WTC11 (cell line): ENCODE measurements at regions not wholly inside any gene's neighbourhood (a gene's known extent, or its start where the extent isn't known, plus 50 kb on each side); places are given as distances from the start of the nearest gene placed in this dataset.

Experiments used
- ATAC-seq: fragments of 200-7000 bp; cut with Tn5 transposase; 2 replicates; pipeline ENCODE4 v1.10.0; 2021; ENCODE audit warnings: mild to moderate bottlenecking, moderate library complexity
- CTCF ChIA-PET: fragments of 300-600 bp; sonication (Branson Sonifier 250); formaldehyde crosslinking; loops from one replicate; lab custom pipeline; 2021; ENCODE audit warnings: antibody characterized with exemption; lab: Charles Lee
- POLR2A ChIA-PET: fragments of 350-600 bp; sonication (Branson Sonifier 250); formaldehyde crosslinking; loops from one replicate; lab custom pipeline; 2021; ENCODE audit warnings: antibody characterized with exemption; lab: Charles Lee
- DNase-seq: peaks from one replicate; pipeline ENCODE4 v3.0.0; 2021; ENCODE audit warnings: low spot score
- H3K27ac Mint-ChIP-seq: 2 replicates; pipeline ENCODE4 v1.8.0; 2021; ENCODE audit warnings: mixed read lengths
- H3K27me3 Mint-ChIP-seq: 2 replicates; pipeline ENCODE4 v1.8.0; 2021; ENCODE audit warnings: low read depth, mild to moderate bottlenecking, moderate library complexity, mixed read lengths
- H3K36me3 Mint-ChIP-seq: 2 replicates; pipeline ENCODE4 v1.8.0; 2021; ENCODE audit warnings: mixed read lengths
- H3K4me1 Mint-ChIP-seq: 2 replicates; pipeline ENCODE4 v1.8.0; 2022; ENCODE audit warnings: mixed read lengths
- H3K4me3 Mint-ChIP-seq: 2 replicates; pipeline ENCODE4 v1.8.0; 2021; ENCODE audit warnings: mild to moderate bottlenecking, moderate library complexity, mixed read lengths
- H3K9me3 Mint-ChIP-seq: 2 replicates; pipeline ENCODE4 v1.8.0; 2021; ENCODE audit warnings: mixed read lengths
- AFF4 ChIP-seq: sonication (generic); formaldehyde crosslinking; IDR thresholded peaks from 2 replicates; pipeline ENCODE4 v1.8.1; 2023; ENCODE audit warnings: mild to moderate bottlenecking, missing genetic modification reagents, borderline replicate concordance
- CDX4 ChIP-seq: fragments of 250-450 bp; sonication (Bioruptor Pico); IDR thresholded peaks from 2 replicates; pipeline ENCODE4 v1.9.0; 2021; ENCODE audit warnings: moderate library complexity, mild to moderate bottlenecking, inconsistent platforms, borderline replicate concordance
- CTCF ChIP-seq: fragments of 200-600 bp; IDR thresholded peaks from 2 replicates; pipeline ENCODE4 v1.8.0; 2022; ENCODE audit warnings: antibody characterized with exemption
- E2F1 ChIP-seq: sonication (generic); formaldehyde crosslinking; IDR thresholded peaks from 2 replicates; pipeline ENCODE4 v1.8.0; 2022; ENCODE audit warnings: mild to moderate bottlenecking, missing genetic modification reagents
- ESRRA ChIP-seq: sonication (generic); formaldehyde crosslinking; IDR thresholded peaks from 2 replicates; pipeline ENCODE4 v1.8.1; 2022; ENCODE audit warnings: mild to moderate bottlenecking, missing genetic modification reagents, borderline replicate concordance
- GABPB1 ChIP-seq: sonication (generic); formaldehyde crosslinking; IDR thresholded peaks from 2 replicates; pipeline ENCODE4 v1.8.1; 2023; ENCODE audit warnings: mild to moderate bottlenecking, missing genetic modification reagents
- GRHL2 ChIP-seq: fragments of 250-450 bp; sonication (Bioruptor Pico); IDR thresholded peaks from 2 replicates; pipeline ENCODE4 v1.8.0; 2022; ENCODE audit warnings: mild to moderate bottlenecking, moderate library complexity; ENCODE audit not compliant: insufficient replicate concordance, severe bottlenecking
- JAZF1 ChIP-seq: fragments of 250-450 bp; sonication (Bioruptor Pico); IDR thresholded peaks from 2 replicates; pipeline ENCODE4 v1.9.0; 2021; ENCODE audit warnings: moderate library complexity, mild to moderate bottlenecking, inconsistent platforms
- KAT7 ChIP-seq: sonication (generic); formaldehyde crosslinking; IDR thresholded peaks from 2 replicates; pipeline ENCODE4 v1.8.1; 2023; ENCODE audit warnings: missing genetic modification reagents, mild to moderate bottlenecking, borderline replicate concordance
- MLX ChIP-seq: sonication (generic); formaldehyde crosslinking; IDR thresholded peaks from 2 replicates; pipeline ENCODE4 v1.8.1; 2023; ENCODE audit warnings: mild to moderate bottlenecking, missing genetic modification reagents, moderate library complexity
- NR1H2 ChIP-seq: sonication (generic); formaldehyde crosslinking; IDR thresholded peaks from 2 replicates; pipeline ENCODE4 v1.9.0; 2021; ENCODE audit warnings: mild to moderate bottlenecking, moderate library complexity, missing genetic modification reagents
- ZNF219 ChIP-seq: sonication (generic); formaldehyde crosslinking; IDR thresholded peaks from 2 replicates; pipeline ENCODE4 v1.8.0; 2023; ENCODE audit warnings: missing genetic modification reagents, mild to moderate bottlenecking, borderline replicate concordance
- ZNF232 ChIP-seq: sonication (generic); formaldehyde crosslinking; IDR thresholded peaks from 2 replicates; pipeline ENCODE4 v1.8.0; 2022; ENCODE audit warnings: mild to moderate bottlenecking, missing genetic modification reagents
- ZNF396 ChIP-seq: fragments of 250-450 bp; sonication (Bioruptor Pico); IDR thresholded peaks from 2 replicates; pipeline ENCODE4 v1.8.0; 2021; ENCODE audit warnings: mild to moderate bottlenecking, moderate library complexity, borderline replicate concordance
- ZNF423 ChIP-seq: fragments of 250-450 bp; sonication (Bioruptor Pico); IDR thresholded peaks from 2 replicates; pipeline ENCODE4 v2.1.2; 2022; ENCODE audit warnings: mild to moderate bottlenecking, moderate library complexity
- ZNF425 ChIP-seq: fragments of 250-450 bp; sonication (Bioruptor Pico); conservative IDR thresholded peaks from 2 replicates; pipeline ENCODE4 v1.9.0; 2021; ENCODE audit warnings: mild to moderate bottlenecking

- Mint-ChIP-seq H3K9me3 (peaks cover 44% of the 10 kb centered on the region), H3K4me3 (no peak overlapping the region), H3K27ac (no peak overlapping the region), H3K4me1 (no peaks in the 10 kb centered on the region), H3K27me3 (peaks cover 3% of the 10 kb centered on the region), H3K36me3 (peaks cover 24% of the 10 kb centered on the region)
- ATAC-seq: no peak
- DNase-seq: no peak
- CTCF ChIA-PET: no interaction called here
- POLR2A ChIA-PET: no interaction called here
- no peak for TF ChIP-seq GABPB1 (CRISPR knock-in tag)
- TF ChIP-seq JAZF1 (CRISPR knock-in tag): no peak
- TF ChIP-seq ESRRA (CRISPR knock-in tag): no peak
- no peak for TF ChIP-seq E2F1 (CRISPR knock-in tag)
- TF ChIP-seq ZNF396 (CRISPR knock-in tag): no peak
- no peak for TF ChIP-seq CTCF
- TF ChIP-seq CDX4 (CRISPR knock-in tag): no peak
- TF ChIP-seq KAT7: no peak
- TF ChIP-seq, all 79 proteins: peak for 0
These were observed 1241.1 kb upstream of the EYS start for GRCh38 chr6:66948106-66948505.

- DNase-seq: no peak
- POLR2A ChIA-PET: no interaction called here
These were observed 1233.0 kb upstream of the EYS start for GRCh38 chr6:66940003-66940402.

More at GRCh38 chr6:66940003-66940402, 1233.0 kb upstream of the EYS start:
- Mint-ChIP-seq H3K27me3 (peaks cover 9% of the 10 kb centered on the region), H3K36me3 (peaks cover 25% of the 10 kb centered on the region), H3K27ac (no peak overlapping the region), H3K4me3 (no peak overlapping the region), H3K4me1 (no peaks in the 10 kb centered on the region), H3K9me3 (peaks cover 54% of the 10 kb centered on the region)
- CTCF ChIA-PET: no interaction called here
- TF ChIP-seq AFF4 (CRISPR knock-in tag) (no peak), NR1H2 (no peak), GRHL2 (CRISPR knock-in tag) (no peak), MLX (CRISPR knock-in tag) (no peak), ZNF425 (CRISPR knock-in tag) (no peak), KAT7 (no peak), ZNF219 (CRISPR knock-in tag) (no peak), ZNF423 (CRISPR knock-in tag) (no peak), ZNF232 (CRISPR knock-in tag) (no peak)
- no peak for ATAC-seq
